Skeletal muscle tissue (tissue), 3 donors: ENCODE measurements at regions not wholly inside any gene's neighbourhood (a gene's known extent, or its start where the extent isn't known, plus 50 kb on each side); places are given as distances from the start of the nearest gene placed in this dataset.

Source experiments
- H3K27ac ChIP-seq: one replicate; pipeline ENCODE4 v1.7.0; 2013; ENCODE audit warnings: mild to moderate bottlenecking, low read depth, low read length, inconsistent platforms
- H3K27me3 ChIP-seq, 3 donors: one replicate each; pipeline ENCODE4 v1.7.0; 2013; ENCODE audit warnings: low read length in 3 of 3; ENCODE audit not compliant: control insufficient read depth in 3 of 3, insufficient read depth in 3 of 3
- H3K36me3 ChIP-seq, 3 donors: one replicate each; pipeline ENCODE4 v1.7.0; 2013; ENCODE audit warnings: low read length in 3 of 3; ENCODE audit not compliant: control insufficient read depth in 3 of 3, insufficient read depth in 3 of 3
- H3K4me1 ChIP-seq, 3 donors: one replicate each; pipeline ENCODE4 v1.7.0; 2013; ENCODE audit warnings: low read length in 3 of 3, mild to moderate bottlenecking in 3 of 3; ENCODE audit not compliant: control insufficient read depth in 3 of 3, insufficient read depth in 3 of 3
- H3K4me3 ChIP-seq, 3 donors: one replicate each; pipeline ENCODE4 v1.7.0; 2013; ENCODE audit warnings: low read length in 3 of 3
- H3K9ac ChIP-seq, 3 donors: one replicate each; pipeline ENCODE4 v1.7.0; 2013; ENCODE audit warnings: low read length in 3 of 3, mild to moderate bottlenecking in 3 of 3, moderate library complexity in 2 of 3, low read depth in 1 of 3
- H3K9me3 ChIP-seq, 3 donors: one replicate each; pipeline ENCODE4 v1.7.0; 2013; ENCODE audit warnings: low read length in 3 of 3; ENCODE audit not compliant: control insufficient read depth in 3 of 3
- donor health status: Osteomylitis.

DNA sequence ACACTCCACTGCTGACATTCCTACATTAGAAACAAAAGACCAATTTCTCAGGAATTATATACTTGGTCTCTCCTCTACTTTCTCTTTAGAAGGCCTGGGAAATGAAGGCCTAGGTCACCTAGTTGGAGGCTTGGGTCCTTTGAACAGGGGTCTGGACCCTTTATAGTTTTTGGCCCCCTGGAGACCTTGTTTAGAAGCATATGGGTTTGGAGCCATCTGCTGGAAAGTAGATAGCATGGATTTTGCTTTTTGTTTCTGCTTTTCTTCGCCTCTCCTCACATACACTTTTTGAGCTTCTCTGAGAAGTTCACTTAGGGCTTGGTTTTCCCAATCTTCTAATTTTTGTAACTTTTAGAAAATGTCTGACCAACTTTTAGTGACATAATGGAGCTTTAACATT lies 67.1 kb upstream of the CDK20 start:
- Histone ChIP-seq H3K4me3 (no peak overlapping the region), H3K4me1 (no peaks in the 10 kb centered on the region), H3K27ac (no peak overlapping the region)

DNA sequence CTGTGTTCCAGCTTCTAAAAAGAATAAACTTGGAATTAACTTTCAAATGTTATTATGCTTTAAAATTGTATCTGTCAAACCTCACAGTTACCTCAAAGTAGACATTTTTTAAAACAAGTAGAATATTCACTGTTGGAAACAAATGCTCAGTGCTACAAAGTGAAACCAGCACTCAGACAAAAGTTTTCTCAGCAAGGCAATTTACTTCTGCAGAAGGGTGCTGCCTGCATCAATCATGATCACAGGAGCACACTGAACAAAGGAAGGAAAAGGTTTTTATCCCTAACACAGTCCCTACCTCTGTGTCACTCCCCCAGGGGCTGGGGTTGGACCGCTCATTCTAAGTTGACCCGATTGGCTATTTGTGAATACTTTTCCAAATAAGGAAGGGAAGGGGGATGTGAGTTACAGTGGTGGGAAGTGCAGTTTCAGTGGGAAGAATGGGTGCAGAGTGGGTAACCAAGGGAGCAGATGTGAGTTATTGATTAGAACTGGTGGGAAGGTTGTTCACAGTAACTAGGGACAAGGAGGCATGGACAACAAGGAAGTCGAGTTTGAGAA lies 63.0 kb upstream of the CDK20 start:
- Histone ChIP-seq H3K9me3 (peaks cover 0 to 4% (median 0%) of the 10 kb centered on the region in 3 donors), H3K4me3 (no peak overlapping the region)

More for the DNA sequence above, 67.1 kb upstream of the CDK20 start:
- H3K9ac ChIP-seq = no peak overlapping the region
- H3K27me3 ChIP-seq = no peaks in the 10 kb centered on the region
- peaks cover 2 to 9% (median 6%) of the 10 kb centered on the region in 3 donors for H3K9me3 ChIP-seq
- H3K36me3 ChIP-seq = no peaks in the 10 kb centered on the region

DNA sequence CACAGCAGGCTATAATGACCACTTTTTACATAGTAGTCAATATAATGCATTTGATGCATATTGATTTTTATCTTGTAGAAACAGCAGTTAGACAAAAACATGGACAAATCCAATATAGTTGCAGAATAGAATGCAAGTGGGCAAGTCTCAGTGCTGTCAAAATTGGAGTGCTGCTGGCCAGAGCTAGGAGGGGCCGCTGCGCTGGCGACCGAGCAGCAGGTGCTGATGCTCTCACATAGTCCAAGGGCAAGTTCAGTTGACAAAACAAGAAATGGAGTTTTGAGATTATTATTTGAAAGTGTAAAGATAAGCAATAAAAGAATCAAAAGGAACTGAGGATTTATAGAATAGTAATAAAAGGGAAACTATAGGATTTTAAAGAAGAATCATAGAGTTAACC lies 60.6 kb upstream of the CDK20 start:
- H3K4me3 ChIP-seq = no peak overlapping the region
- no peak overlapping the region for H3K9ac ChIP-seq
- no peaks in the 10 kb centered on the region for H3K36me3 ChIP-seq
- no peaks in the 10 kb centered on the region for H3K4me1 ChIP-seq
- H3K27ac ChIP-seq = no peak overlapping the region
- peaks cover 0 to 4% (median 0%) of the 10 kb centered on the region in 3 donors for H3K9me3 ChIP-seq
- no peaks in the 10 kb centered on the region for H3K27me3 ChIP-seq

More for the DNA sequence above, 63.0 kb upstream of the CDK20 start:
- Histone ChIP-seq H3K27ac (no peak overlapping the region), H3K27me3 (no peaks in the 10 kb centered on the region), H3K4me1 (no peaks in the 10 kb centered on the region), H3K9ac (no peak overlapping the region), H3K36me3 (no peaks in the 10 kb centered on the region)

DNA sequence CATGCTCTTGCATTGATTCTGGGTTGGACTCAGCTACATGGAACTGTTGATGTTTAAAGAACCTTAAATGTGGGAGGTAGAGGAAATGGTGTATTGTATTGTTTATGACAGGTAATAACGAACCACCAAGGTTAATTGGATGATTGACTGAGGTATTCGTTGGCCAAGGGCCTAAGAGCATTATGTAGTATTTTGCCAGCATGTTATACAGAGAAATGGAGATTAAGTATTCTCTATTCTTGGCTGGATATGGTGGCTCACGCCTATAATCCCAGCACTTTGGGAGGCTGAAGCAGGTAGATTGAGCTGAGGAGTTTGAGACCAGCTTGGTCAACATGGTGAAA lies 59.0 kb upstream of the CDK20 start:
- H3K9me3 ChIP-seq = peaks cover 0 to 4% (median 0%) of the 10 kb centered on the region in 3 donors
- H3K36me3 ChIP-seq = no peaks in the 10 kb centered on the region
- no peak overlapping the region for H3K27ac ChIP-seq

DNA sequence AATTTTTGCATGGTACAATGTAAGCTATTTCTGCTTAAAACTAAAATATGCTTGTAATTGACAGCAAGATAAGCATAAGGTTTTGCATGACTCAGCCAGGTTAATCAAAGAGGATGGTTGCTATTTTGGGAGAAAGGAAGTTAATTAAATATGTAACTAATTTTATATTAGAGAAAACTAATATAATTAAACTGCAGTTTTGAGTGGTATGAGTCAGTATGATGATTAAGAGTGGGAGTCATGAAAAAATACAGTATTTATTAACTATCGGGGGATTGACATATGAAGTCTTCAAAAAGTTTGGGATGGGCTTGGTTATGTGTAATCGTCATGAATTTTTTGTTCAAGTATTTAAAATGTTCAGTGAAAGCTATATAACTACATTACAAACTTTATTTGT lies 54.0 kb upstream of the CDK20 start:
- Histone ChIP-seq H3K4me1 (no peaks in the 10 kb centered on the region), H3K4me3 (no peak overlapping the region), H3K27me3 (no peaks in the 10 kb centered on the region), H3K27ac (no peak overlapping the region), H3K9ac (no peak overlapping the region), H3K36me3 (no peaks in the 10 kb centered on the region), H3K9me3 (no peaks in the 10 kb centered on the region)

More for the DNA sequence above, 59.0 kb upstream of the CDK20 start:
- Histone ChIP-seq H3K27me3 (no peaks in the 10 kb centered on the region), H3K4me3 (no peak overlapping the region), H3K4me1 (no peaks in the 10 kb centered on the region), H3K9ac (no peak overlapping the region)

DNA sequence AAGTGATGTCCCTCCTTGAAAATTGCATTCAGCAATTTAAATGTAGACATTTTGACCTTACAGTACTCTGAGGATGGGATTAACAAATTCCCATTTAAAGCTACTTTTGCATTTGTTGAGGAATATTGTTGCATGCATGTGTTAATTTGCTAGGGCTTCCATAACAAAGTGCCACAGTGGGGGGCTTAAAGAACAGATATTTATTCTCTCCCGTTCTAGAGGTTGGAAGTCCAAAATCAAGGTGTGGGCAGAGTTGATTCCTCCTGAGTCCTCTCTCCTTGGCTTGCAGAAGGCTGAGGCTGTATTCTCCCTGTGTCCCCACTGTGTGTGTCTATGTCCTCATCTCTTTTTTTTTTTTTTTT lies 51.8 kb upstream of the CDK20 start:
- Histone ChIP-seq H3K9me3 (no peaks in the 10 kb centered on the region), H3K27me3 (no peaks in the 10 kb centered on the region), H3K9ac (no peak overlapping the region), H3K4me3 (no peak overlapping the region), H3K27ac (no peak overlapping the region), H3K4me1 (no peaks in the 10 kb centered on the region), H3K36me3 (no peaks in the 10 kb centered on the region)

DNA sequence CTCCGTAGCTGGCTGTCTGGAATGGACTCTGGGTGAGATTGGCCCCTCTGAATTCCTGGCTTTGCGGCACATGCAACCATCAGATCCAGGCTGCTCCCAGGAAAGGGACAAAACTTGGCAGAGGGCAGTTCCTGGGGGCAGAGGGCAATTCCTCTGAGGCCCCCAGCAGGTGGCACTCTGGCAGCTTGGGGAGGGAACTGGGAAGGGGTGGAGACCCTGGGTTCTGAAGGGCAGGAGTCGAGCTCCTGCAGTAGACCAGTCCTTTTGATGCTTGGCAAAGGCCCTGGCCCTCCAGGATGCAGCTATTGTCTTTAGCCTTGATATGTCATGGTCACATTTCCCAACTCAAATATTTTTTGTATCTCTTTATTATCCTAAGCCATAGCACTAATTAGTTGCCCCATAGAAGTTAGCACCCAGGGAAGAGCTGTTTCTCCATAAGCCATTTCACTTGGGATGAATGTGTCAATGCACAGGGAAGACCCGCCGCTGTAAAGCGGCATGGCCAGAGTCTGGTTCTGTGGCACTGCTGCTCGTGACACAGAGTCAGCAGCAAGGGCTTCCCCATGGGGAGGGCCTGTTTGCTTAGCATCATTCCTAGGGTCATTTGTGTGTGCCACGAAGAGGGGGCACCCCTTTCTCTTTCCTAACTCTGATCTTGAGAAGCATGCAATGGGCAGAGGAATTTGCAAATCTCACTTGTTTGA lies 51.2 kb upstream of the CDK20 start:
- no peak overlapping the region for H3K9ac ChIP-seq
- H3K27me3 ChIP-seq = no peaks in the 10 kb centered on the region

DNA sequence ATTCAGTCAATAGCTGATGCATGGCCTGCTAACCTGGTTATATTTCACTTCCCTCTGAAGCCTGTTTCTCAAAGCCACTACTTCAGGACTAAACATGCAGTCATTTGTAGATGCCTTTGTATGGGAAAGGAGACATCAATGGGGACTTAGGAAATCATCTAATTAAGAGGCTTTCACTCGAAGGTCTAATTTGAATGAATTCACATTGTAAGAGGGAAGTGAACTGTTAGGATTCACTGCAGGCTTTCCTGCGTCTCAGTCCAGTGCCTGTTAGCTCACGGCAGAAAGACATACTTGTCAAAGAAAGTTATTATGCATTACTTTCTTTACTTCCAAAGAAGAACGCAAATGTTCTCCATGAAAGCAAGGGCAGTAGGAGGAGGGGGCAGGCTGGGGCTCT lies 50.6 kb upstream of the CDK20 start:
- no peak overlapping the region for H3K27ac ChIP-seq
- H3K4me1 ChIP-seq = no peaks in the 10 kb centered on the region
- no peaks in the 10 kb centered on the region for H3K27me3 ChIP-seq
- H3K9ac ChIP-seq = no peak overlapping the region
- H3K9me3 ChIP-seq = no peaks in the 10 kb centered on the region
- no peaks in the 10 kb centered on the region for H3K36me3 ChIP-seq
- no peak overlapping the region for H3K4me3 ChIP-seq

More for the DNA sequence above, 51.2 kb upstream of the CDK20 start:
- no peaks in the 10 kb centered on the region for H3K4me1 ChIP-seq
- no peak overlapping the region for H3K27ac ChIP-seq
- H3K36me3 ChIP-seq = no peaks in the 10 kb centered on the region
- no peak overlapping the region for H3K4me3 ChIP-seq
- H3K9me3 ChIP-seq = no peaks in the 10 kb centered on the region
